Activated naive CD4-positive, alpha-beta T cell treated with anti-CD3 and anti-CD28 coated beads, Interleukin-2, amount 50 U/mL, for 72 hours (primary cell): ENCODE measurements at regions not wholly inside any gene's neighbourhood (a gene's known extent, or its start where the extent isn't known, plus 50 kb on each side); places are given as distances from the start of the nearest gene placed in this dataset.
A peak's percentile ranks its signal among the peaks of the same experiment; 100 is the strongest.

Experiments
- ATAC-seq, 2 donors: fragments of 150-1000 bp; cut with Tn5 transposase; 2 replicates each; pipeline ENCODE4 v1.10.0; 2021; ENCODE audit warnings: mild to moderate bottlenecking in 2 of 2, moderate library complexity in 2 of 2
- DNase-seq, 2 donors: peaks; one replicate each; pipeline ENCODE4 v3.0.0; 2021 to 2022; ENCODE audit warnings: low spot score in 2 of 2
- H3K27ac Mint-ChIP-seq, 2 donors: one replicate each; pipeline ENCODE4 v1.8.0; 2022; ENCODE audit warnings: mild to moderate bottlenecking in 2 of 2, mixed read lengths in 2 of 2
- H3K36me3 Mint-ChIP-seq, 2 donors: one replicate each; pipeline ENCODE4 v1.8.0; 2022; ENCODE audit warnings: mixed read lengths in 2 of 2
- H3K9me3 Mint-ChIP-seq, 2 donors: one replicate each; pipeline ENCODE4 v1.8.0; 2022; ENCODE audit warnings: mixed read lengths in 2 of 2

DNA sequence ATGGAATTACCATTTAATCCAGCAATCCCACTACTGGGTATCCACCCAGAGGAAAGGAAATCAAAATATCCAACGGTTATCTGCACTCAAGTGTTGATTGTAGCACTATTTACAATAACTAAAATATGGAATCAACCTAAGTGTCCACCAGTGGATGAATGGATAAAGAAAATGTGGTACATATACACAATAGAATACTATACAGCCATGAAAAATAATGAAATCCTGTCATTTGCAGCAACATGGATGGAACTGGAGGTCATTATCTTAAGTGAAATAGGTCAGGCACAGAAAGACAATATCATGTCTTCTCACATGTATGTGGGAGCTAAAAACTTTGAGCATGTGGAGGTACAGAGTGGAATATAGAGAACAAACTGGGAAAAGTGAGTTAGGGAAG, 92.9 kb upstream of the ARHGEF7 start:
- peaks cover 5 to 12% of the 10 kb centered on the region in 2 donors for H3K9me3 Mint-ChIP-seq
- no peak for DNase-seq

DNA sequence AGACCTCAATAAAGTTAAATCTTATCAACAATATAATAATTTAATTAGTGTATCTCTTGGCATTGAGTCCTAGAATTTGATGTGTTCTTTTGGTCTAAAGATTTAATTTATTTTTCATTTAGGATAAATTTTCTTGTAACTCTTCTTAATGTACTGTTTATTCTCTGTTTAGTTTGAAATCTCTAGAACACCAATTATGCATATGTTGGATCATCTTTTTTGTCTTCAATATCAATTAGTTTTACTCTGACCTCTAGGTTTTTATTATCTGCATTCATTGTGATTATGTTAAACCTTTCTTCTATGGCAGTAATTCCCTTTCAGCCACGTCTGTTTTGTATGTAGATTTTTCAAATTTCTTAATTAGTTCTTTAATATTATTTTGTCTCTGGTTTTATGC, 93.8 kb upstream of the ARHGEF7 start:
- Mint-ChIP-seq H3K36me3 (peaks cover 12 to 18% of the 10 kb centered on the region in 2 donors), H3K9me3 (peaks cover 5 to 12% of the 10 kb centered on the region in 2 donors), H3K27ac (no peak overlapping the region)
- DNase-seq (no peak), ATAC-seq (no peak)

More for the DNA sequence above, 92.9 kb upstream of the ARHGEF7 start:
- Mint-ChIP-seq H3K27ac (no peak overlapping the region), H3K36me3 (peaks cover 12 to 18% of the 10 kb centered on the region in 2 donors)
- ATAC-seq: no peak

DNA sequence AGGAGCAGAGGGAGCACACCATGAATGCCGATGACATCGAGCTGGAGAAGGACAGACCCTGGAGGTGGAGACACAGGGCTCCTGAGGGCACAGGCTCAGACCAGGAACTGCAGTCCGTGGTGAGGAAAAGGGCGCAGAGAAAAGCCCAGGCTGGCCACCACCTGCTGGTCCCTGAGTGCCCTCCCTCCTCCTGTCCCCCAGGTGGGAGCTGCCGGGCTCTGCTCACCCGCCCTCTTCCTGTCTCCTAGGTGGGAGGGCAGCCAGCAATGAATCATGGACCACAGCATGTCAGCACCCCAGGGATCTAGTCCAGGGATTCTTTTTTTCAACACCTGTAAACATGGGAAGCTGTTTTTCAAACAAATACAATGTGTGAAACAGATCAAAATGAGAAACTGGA, 94.6 kb upstream of the ARHGEF7 start:
- H3K9me3 Mint-ChIP-seq: peaks cover 5 to 12% of the 10 kb centered on the region in 2 donors
- ATAC-seq (no peak), DNase-seq (no peak)
- H3K36me3 Mint-ChIP-seq: peaks cover 12 to 18% of the 10 kb centered on the region in 2 donors
- no peak overlapping the region for H3K27ac Mint-ChIP-seq

DNA sequence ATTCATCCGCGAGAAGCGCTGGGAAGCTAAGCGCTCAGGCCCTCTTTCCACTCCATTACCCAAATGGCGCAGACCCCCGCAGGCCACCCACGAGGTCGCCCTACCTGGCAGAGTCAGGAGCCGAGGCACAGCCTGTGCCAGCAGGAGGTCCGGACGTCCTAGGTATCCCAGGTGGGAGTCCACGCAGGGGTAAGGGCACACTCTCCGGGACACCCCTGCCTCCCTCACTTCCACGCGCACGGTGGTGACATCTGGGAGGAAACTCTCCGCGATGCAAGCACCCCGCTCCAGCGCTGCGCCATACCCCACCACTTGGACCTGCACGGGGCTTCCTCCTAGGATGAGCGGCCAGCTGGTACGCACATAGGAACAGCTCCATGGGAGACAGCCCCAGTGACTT, 95.1 kb upstream of the ARHGEF7 start:
- ATAC-seq (no peak), DNase-seq (no peak)
- Mint-ChIP-seq H3K27ac (no peak overlapping the region), H3K9me3 (peaks cover 5 to 12% of the 10 kb centered on the region in 2 donors), H3K36me3 (peaks cover 12 to 18% of the 10 kb centered on the region in 2 donors)

GRCh38 chr13:111017755-111018459, 97.2 kb upstream of the ARHGEF7 start:
- H3K9me3 Mint-ChIP-seq: peaks cover 5 to 12% of the 10 kb centered on the region in 2 donors
- ATAC-seq: no peak
- no peak overlapping the region for H3K27ac Mint-ChIP-seq
- DNase-seq: no peak
- peaks cover 12 to 18% of the 10 kb centered on the region in 2 donors for H3K36me3 Mint-ChIP-seq

GRCh38 chr13:111013196-111013595, 98.3 kb upstream of the ANKRD10 start:
- DNase-seq (no peak), ATAC-seq (peak in 1 of 2 donors; percentile 26)
- no peaks in the 10 kb centered on the region for H3K36me3 Mint-ChIP-seq
- H3K27ac Mint-ChIP-seq: no peak overlapping the region
- H3K9me3 Mint-ChIP-seq: no peaks in the 10 kb centered on the region

GRCh38 chr13:111011899-111012298, 97.0 kb upstream of the ANKRD10 start:
- Mint-ChIP-seq H3K27ac (no peak overlapping the region), H3K36me3 (no peaks in the 10 kb centered on the region)
- no peak for DNase-seq

DNA sequence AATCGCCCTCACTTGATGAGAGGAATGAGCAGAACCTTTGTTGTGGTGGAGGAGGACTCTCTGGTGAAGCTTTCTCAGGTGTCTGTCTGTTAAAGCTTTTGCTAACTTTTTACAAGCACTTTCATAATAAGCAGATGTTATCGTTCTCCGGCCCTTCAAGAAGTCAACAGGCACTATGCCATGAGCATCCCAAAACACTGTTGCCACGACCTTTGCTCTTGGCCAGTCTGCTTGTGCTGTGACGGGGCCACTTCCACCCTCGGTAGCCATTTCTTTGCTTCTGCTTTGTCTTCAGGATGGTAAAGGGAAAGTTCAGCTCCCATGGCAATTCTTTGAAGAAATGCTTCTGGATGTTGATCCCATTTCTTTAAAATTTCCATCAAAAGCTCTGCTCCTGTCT, 93.5 kb upstream of the ANKRD10 start:
- H3K27ac Mint-ChIP-seq: no peak overlapping the region
- H3K36me3 Mint-ChIP-seq: no peaks in the 10 kb centered on the region
- H3K9me3 Mint-ChIP-seq: no peaks in the 10 kb centered on the region
- no peak for ATAC-seq
- no peak for DNase-seq

More at GRCh38 chr13:111011899-111012298, 97.0 kb upstream of the ANKRD10 start:
- H3K9me3 Mint-ChIP-seq: no peaks in the 10 kb centered on the region
- peak in 1 of 2 donors; percentile 49 for ATAC-seq

GRCh38 chr13:111007209-111007608, 92.3 kb upstream of the ANKRD10 start:
- ATAC-seq (no peak), DNase-seq (no peak)
- Mint-ChIP-seq H3K36me3 (no peaks in the 10 kb centered on the region), H3K9me3 (no peaks in the 10 kb centered on the region), H3K27ac (no peak overlapping the region)

DNA sequence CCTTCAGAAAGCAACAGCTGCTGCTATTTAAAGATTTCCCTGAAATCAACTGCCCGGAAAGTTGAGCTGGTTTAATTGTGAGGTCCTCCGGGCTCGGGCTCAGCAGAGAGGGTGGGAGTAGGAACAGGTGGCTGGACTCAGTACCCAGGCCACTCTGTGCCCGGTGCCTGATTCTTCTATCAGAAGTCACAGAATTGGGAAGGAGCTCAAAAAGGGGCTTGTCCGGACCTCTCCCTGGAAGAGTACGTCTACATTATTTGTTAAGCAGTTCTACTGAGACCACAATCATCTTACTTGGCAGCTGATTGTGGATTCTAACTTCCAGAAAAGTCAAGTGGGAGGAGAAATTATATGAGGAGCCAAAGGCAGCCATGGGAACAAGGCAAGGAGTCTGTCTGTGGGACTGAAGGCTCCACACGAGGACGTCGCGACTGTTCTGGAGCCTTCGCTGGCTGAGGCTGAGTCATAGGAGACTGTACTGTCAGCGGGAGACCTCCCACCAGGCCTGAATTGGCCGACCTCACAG, 91.7 kb upstream of the ANKRD10 start:
- no peaks in the 10 kb centered on the region for H3K36me3 Mint-ChIP-seq
- H3K27ac Mint-ChIP-seq: no peak overlapping the region
- no peak for DNase-seq
- no peaks in the 10 kb centered on the region for H3K9me3 Mint-ChIP-seq
- no peak for ATAC-seq

GRCh38 chr13:111005808-111006505, 91.1 kb upstream of the ANKRD10 start:
- no peak for DNase-seq
- no peak for ATAC-seq
- Mint-ChIP-seq H3K9me3 (no peaks in the 10 kb centered on the region), H3K36me3 (no peaks in the 10 kb centered on the region), H3K27ac (no peak overlapping the region)

- ATAC-seq (no peak), DNase-seq (no peak)
- H3K36me3 Mint-ChIP-seq: no peaks in the 10 kb centered on the region
Measured at GRCh38 chr13:111005364-111005763, 90.5 kb upstream of the ANKRD10 start.

GRCh38 chr13:111004444-111004843, 89.6 kb upstream of the ANKRD10 start:
- DNase-seq (no peak), ATAC-seq (no peak)
- Mint-ChIP-seq H3K27ac (no peak overlapping the region), H3K9me3 (no peaks in the 10 kb centered on the region), H3K36me3 (no peaks in the 10 kb centered on the region)

More at GRCh38 chr13:111005364-111005763, 90.5 kb upstream of the ANKRD10 start:
- no peaks in the 10 kb centered on the region for H3K9me3 Mint-ChIP-seq
- no peak overlapping the region for H3K27ac Mint-ChIP-seq

DNA sequence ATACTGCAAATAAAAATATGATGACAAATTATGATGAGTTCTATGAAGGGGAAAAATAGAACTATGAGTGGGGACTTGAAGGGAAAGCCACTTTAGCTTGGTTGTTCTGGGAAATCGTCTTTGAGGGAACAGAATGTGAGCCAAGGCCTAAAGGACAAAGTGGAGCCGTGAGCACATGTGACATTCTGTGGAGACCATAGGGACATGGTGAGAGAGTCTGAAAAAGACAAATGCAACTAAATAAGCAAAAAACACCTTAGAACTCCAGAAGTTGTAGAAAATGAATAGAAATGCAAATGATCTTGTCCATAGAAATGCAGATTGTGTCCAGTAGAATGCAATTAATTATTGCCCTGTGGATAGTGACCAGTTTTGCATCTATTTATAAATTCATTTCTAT, 86.8 kb upstream of the ANKRD10 start:
- no peak for DNase-seq
- Mint-ChIP-seq H3K27ac (no peak overlapping the region), H3K36me3 (peaks cover 0 to under 1% of the 10 kb centered on the region in 2 donors), H3K9me3 (peaks cover 0 to 7% of the 10 kb centered on the region in 2 donors)
- ATAC-seq: no peak

- Mint-ChIP-seq H3K36me3 (peaks cover 0 to 6% of the 10 kb centered on the region in 2 donors), H3K27ac (no peak overlapping the region), H3K9me3 (peaks cover 3 to 12% of the 10 kb centered on the region in 2 donors)
- ATAC-seq: no peak
- DNase-seq: no peak
Measured at GRCh38 chr13:110993788-110994187, 78.9 kb upstream of the ANKRD10 start.

- ATAC-seq (no peak), DNase-seq (no peak)
- H3K27ac Mint-ChIP-seq: no peak overlapping the region
- peaks cover 3 to 8% of the 10 kb centered on the region in 2 donors for H3K9me3 Mint-ChIP-seq
- H3K36me3 Mint-ChIP-seq: peaks cover 0 to 6% of the 10 kb centered on the region in 2 donors
Measured at GRCh38 chr13:110991991-110992508, 77.2 kb upstream of the ANKRD10 start.

DNA sequence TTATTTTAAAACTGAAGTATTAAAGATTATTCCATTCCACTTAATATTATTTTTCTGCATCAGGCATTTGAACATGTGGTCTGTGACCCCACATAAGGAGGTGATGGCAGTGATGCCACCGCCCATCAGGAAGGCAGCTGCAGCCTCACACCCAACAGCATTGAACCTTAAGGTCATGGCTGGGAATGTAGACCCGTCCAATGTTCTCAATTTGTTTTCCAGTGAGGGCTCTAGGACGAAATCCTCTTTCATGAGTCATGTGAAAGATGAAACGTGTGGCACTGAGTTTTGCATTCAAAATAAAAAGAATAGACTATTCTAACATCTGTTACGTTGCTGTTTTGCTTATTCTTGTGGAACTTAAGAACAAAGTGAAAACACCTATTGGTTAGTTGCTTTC, 74.5 kb upstream of the ANKRD10 start:
- no peaks in the 10 kb centered on the region for H3K9me3 Mint-ChIP-seq
- H3K36me3 Mint-ChIP-seq: no peaks in the 10 kb centered on the region
- no peak overlapping the region for H3K27ac Mint-ChIP-seq
- ATAC-seq: no peak
- DNase-seq: no peak
